KMS-11 (cell line): ENCODE measurements at regions not wholly inside any gene's neighbourhood (a gene's known extent, or its start where the extent isn't known, plus 50 kb on each side); places are given as distances from the start of the nearest gene placed in this dataset.

Experiments used
- H2AFZ ChIP-seq: fragments of 200-600 bp; sonication (generic); 2 replicates; pipeline ENCODE4 v1.6.1; 2016; ENCODE audit warnings: antibody characterized with exemption, mixed run types, low read depth
- H3K27ac ChIP-seq: fragments of 200-600 bp; sonication (generic); 2 replicates; pipeline ENCODE4 v1.6.1; 2016; ENCODE audit warnings: mild to moderate bottlenecking, mixed run types
- H3K27me3 ChIP-seq: fragments of 200-600 bp; sonication (generic); 2 replicates; pipeline ENCODE4 v1.6.1; 2017; ENCODE audit warnings: mild to moderate bottlenecking, low read depth, mixed run types, moderate library complexity; ENCODE audit not compliant: insufficient read depth
- H3K36me3 ChIP-seq: fragments of 200-600 bp; sonication (generic); 2 replicates; pipeline ENCODE4 v1.6.1; 2017; ENCODE audit warnings: mild to moderate bottlenecking, mixed run types; ENCODE audit not compliant: insufficient read depth
- H3K4me1 ChIP-seq: fragments of 200-600 bp; sonication (generic); 2 replicates; pipeline ENCODE4 v1.6.1; 2016; ENCODE audit warnings: mild to moderate bottlenecking, low read depth, mixed run types; ENCODE audit not compliant: poor library complexity, severe bottlenecking
- H3K4me2 ChIP-seq: fragments of 200-600 bp; sonication (generic); 2 replicates; pipeline ENCODE4 v1.7.0; 2016; ENCODE audit warnings: mild to moderate bottlenecking, mixed run types
- H3K4me3 ChIP-seq: fragments of 200-600 bp; sonication (generic); IDR thresholded peaks from 2 replicates; pipeline ENCODE4 v1.6.1; 2017; ENCODE audit warnings: low read depth, low read length, mixed read lengths; ENCODE audit not compliant: insufficient read depth
- H3K79me2 ChIP-seq: fragments of 200-600 bp; sonication (generic); 2 replicates; pipeline ENCODE4 v1.6.1; 2016; ENCODE audit warnings: low read depth, mixed run types; ENCODE audit not compliant: insufficient read depth
- H3K9ac ChIP-seq: fragments of 200-600 bp; sonication (generic); 2 replicates; pipeline ENCODE4 v1.6.1; 2016; ENCODE audit warnings: mild to moderate bottlenecking, mixed run types
- H4K20me1 ChIP-seq: fragments of 200-600 bp; sonication (generic); 2 replicates; pipeline ENCODE4 v1.6.1; 2016; ENCODE audit warnings: mild to moderate bottlenecking, mixed run types; ENCODE audit not compliant: insufficient read depth
- CTCF ChIP-seq: fragments of 200-600 bp; sonication (generic); conservative IDR thresholded peaks from 2 replicates; pipeline ENCODE4 v1.6.1; 2017; ENCODE audit warnings: low read depth, mild to moderate bottlenecking, antibody characterized with exemption, low read length, moderate library complexity, mixed read lengths

DNA sequence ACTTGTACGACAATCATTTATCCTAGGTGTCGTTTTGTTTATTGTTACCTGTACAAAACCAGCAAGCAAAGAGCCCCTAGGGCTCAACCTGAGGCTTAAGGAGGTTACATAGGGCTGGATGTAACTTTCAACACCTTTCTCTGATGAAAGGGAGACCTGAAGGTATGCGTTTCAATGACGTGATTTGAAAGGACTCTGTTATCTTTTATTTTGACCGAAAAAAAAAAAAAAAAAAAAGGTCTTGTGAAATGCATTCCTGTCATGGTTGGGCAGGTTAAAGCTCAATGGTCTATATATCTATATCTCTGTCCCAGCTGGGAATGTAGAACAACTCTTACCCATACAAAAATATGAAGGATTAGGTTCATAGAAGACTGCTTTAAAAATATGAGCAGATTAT is 78.7 kb upstream of the SASH1 start:
- H3K79me2 ChIP-seq = no peaks in the 10 kb centered on the region
- no peaks in the 10 kb centered on the region for H4K20me1 ChIP-seq
- H3K27me3 ChIP-seq = no peaks in the 10 kb centered on the region
- no peak for TF ChIP-seq CTCF
- no peaks in the 10 kb centered on the region for H3K36me3 ChIP-seq
- no peak overlapping the region for H2AFZ ChIP-seq
- H3K4me3 ChIP-seq = no peak overlapping the region
- H3K4me1 ChIP-seq = no peaks in the 10 kb centered on the region
- no peak overlapping the region for H3K27ac ChIP-seq
- no peak overlapping the region for H3K4me2 ChIP-seq
- H3K9ac ChIP-seq = no peak overlapping the region

DNA sequence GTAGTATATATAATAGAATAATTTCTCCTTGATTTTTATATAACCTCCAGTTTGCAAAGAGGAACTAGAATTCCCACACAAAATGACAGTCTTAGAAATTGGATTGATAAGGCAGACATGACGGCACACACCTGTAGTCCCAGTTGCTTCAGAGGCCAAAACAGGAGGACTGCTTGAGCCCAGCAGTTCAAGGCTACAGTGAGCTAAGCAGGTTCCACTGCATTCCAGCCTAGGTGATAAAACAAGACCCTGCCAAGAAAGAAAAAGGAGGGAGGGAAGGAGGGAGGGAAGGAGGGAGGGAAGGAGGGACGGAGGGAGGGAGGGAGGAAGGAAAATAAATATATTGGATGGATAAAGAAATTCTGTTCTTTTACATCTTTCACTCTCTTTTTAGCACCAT is 77.6 kb upstream of the SASH1 start:
- Histone ChIP-seq H2AFZ (no peak overlapping the region), H3K27me3 (no peaks in the 10 kb centered on the region), H3K27ac (no peak overlapping the region), H3K4me1 (no peaks in the 10 kb centered on the region), H4K20me1 (no peaks in the 10 kb centered on the region), H3K4me2 (no peak overlapping the region), H3K4me3 (no peak overlapping the region), H3K79me2 (no peaks in the 10 kb centered on the region), H3K9ac (no peak overlapping the region), H3K36me3 (no peaks in the 10 kb centered on the region)
- no peak for TF ChIP-seq CTCF

DNA sequence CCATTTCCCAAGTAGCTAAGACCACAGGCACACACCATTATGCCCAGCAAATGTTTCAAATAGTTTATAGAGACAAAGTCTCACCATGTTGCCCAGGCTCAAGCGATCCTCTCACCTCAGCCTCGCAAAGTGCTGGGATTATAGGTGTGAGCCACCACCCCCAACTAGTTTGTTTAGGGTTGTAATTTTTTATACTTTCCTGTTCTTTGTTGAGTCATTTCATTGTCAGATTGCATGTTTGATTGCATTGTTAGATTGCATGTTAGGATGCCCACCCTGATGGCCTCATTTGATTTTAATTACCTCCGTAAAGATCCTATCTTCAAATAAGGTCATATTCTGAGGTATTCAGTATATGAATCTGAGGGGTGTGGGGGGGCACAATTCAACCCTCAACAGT is 73.3 kb upstream of the SASH1 start:
- H3K4me1 ChIP-seq = no peaks in the 10 kb centered on the region
- no peak overlapping the region for H3K4me2 ChIP-seq
- no peak overlapping the region for H3K9ac ChIP-seq
- no peak overlapping the region for H2AFZ ChIP-seq
- no peaks in the 10 kb centered on the region for H3K27me3 ChIP-seq
- H3K27ac ChIP-seq = no peak overlapping the region
- H3K4me3 ChIP-seq = no peak overlapping the region
- H3K79me2 ChIP-seq = no peaks in the 10 kb centered on the region
- H3K36me3 ChIP-seq = no peaks in the 10 kb centered on the region
- no peaks in the 10 kb centered on the region for H4K20me1 ChIP-seq
- TF ChIP-seq CTCF = no peak

DNA sequence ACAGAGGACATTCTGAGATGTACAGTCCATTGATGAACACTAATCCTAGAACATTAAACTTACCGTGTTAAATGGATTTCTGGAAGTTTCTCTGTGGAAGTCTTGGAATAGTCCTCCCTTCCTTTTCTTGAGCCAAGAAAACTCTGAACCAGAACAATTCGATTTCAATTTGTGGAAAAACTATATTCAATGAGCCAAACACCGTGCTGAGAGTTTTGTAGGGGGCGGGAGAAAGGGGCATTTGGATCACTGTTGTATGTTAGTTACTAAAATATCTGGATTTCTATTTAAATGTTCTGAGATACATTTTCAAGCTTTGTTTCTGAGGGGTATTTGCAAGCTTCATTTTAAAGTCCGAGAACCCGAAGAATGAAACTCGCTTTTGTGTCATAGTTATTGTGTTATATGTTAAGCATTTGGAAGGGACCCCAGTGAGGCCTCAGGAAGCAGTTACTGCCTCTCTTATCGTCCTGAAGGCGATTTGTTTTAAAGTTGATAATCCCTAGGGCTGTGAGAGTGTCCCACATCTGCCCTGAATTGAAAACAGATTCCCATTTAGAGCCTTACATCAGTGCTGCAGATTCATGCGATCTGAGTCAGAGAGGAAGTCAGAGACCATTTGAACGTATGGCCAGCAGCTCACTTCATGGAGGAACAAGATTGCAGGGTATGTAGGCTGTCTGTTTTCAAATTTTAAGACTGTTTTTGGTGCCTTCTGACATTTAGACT is 70.8 kb upstream of the SASH1 start:
- no peak for TF ChIP-seq CTCF
- no peak overlapping the region for H3K4me3 ChIP-seq
- no peaks in the 10 kb centered on the region for H3K79me2 ChIP-seq
- no peaks in the 10 kb centered on the region for H4K20me1 ChIP-seq
- no peaks in the 10 kb centered on the region for H3K27me3 ChIP-seq
- no peak overlapping the region for H2AFZ ChIP-seq
- no peak overlapping the region for H3K9ac ChIP-seq
- H3K27ac ChIP-seq = no peak overlapping the region
- H3K36me3 ChIP-seq = no peaks in the 10 kb centered on the region
- H3K4me1 ChIP-seq = no peaks in the 10 kb centered on the region
- no peak overlapping the region for H3K4me2 ChIP-seq
